T-helper 1 cell treated with Interleukin-12 subunit alpha and Interleukin-12 subunit beta and Interleukin-4 antibody, amounts not matched to agents 30 ng/mL and 1 ng/mL, for 36 hours (primary cell): ENCODE measurements at regions not wholly inside any gene's neighbourhood (a gene's known extent, or its start where the extent isn't known, plus 50 kb on each side); places are given as distances from the start of the nearest gene placed in this dataset.

Experiments
- intact Hi-C: fragments of 100-400 bp; cut with micrococcal nuclease; formaldehyde crosslinking; loops from one replicate; pipeline ENCODE4 v1.15.1; 2024

DNA sequence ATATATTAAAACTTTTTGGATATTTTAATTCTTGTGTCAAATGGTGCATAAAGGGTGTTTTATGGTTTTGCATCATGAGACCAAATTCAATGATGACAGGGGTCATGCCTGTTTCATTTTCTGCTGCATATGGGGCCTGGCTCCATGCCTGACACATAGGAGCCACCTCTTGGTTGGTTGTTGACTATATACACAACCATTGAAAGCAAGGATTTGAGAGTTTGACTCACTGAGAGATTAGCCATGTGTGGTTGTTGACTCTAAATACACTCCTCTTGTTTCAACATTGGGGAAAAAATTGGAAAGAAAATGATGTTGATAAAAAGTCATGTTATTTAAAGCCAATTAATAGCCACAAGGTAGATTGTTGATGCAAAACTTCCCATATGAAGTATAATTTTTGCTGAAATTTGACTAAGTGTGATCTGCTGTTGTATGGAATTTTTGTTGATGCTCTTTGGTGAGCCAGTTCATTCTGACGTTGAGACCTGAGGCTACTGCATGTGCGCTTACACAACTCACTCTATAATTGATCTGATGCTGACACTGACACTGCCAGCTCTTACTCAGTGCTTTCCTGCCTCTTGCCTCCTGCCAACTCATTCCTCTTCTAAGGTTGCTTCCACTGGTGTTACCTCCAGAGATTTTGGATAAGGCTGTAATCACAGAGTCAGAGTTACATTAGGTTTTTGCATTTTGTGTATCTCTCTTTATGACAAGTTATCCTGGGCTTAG is 446.2 kb upstream of the SLC14A2 start:
- intact Hi-C loops: no loop called here

DNA sequence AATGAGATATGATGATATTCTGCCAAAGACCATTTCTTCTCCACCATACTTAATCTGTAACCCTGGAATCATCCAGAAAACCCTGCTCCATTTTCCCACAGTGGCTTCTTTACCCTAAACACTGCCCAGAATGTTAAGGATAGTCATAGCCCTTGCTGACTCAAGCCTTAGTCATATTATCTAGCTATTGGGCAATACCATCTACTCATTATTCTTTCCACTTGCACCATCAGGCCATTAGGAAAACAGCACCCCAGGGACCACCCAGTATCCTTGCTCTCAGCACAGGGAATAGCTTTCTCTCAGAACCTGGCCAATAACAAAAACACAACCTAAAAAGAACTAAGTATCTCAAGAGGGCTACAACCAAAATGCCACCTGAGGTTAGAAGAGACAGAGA is 445.7 kb upstream of the SLC14A2 start:
- intact Hi-C loops: no loop called here

DNA sequence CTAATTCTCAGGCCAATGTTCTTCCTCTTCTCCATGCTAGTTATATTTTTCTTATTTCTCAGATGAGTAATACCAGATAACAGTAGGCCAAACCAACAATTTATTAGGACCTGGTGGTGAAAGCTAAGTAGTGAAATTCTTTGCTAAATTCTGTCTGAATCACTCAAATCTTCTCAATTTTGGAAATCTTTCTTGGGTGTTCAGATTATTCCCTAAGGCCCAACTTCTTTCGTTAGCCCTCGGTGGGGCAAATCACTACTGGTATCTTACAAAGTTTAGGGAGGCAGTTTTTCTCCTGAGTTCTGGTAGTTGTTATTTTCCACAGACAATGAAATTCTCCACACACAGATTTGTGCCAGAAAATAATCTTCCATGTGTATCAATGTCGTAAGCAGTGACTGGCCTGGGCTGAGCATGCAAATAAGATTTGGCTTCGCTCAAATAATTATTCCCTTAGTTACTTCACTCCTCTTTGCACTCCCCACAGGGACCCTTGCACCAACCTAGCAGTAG is 443.5 kb upstream of the SLC14A2 start:
- intact Hi-C loops: no loop called here

DNA sequence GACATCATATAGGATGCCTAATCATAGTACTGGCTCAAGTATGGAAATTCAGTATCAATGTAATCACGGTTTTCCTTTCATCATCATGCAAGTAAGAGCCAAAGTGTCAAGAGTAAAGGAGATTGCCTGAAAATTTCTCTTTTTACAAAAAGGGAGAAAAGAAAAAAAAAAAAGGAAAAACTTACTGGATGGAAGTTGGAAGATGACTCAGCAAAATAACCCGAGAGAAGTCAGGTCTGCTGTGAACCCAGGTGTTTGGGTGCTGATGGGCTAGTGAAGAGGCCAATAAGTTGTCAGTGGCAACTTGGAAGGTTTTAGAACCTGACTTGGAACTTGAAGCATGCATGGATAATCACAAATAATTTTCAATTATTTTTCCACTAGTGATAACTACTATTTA is 441.9 kb upstream of the SLC14A2 start:
- intact Hi-C loops: no loop called here

DNA sequence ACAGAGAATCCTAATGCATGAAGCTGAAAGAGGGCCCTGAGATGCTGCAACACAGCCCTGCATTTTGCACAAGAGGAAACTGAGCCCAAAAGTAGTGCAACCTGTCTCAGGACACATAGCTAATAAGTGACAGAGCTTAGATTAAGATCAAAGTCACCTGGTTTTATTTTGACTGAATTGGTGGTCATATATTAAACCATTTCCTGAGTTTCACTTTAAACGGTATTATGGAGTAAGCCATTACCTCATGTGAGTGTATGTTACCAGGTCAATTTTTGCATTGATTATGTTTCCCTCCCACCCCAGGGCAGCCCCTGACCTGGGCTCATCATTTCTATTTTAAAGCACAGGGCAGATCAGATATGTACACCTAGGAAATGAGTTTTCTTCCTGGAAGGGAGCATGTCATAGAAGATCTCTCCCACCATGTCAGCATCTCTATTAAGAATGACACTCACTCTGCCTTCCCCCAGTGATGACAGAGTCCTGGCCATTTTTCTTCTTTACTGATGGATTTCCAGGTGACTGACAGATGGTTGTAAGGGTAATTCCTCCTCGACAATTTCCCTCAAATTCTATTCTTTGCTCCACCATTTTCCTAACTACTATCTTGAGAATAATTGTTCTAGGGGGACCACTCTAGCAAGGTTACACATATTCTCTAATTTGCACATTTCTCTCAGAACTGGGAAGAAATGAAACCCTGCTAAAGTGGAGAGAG is 441.3 kb upstream of the SLC14A2 start:
- intact Hi-C loops: no loop called here

DNA sequence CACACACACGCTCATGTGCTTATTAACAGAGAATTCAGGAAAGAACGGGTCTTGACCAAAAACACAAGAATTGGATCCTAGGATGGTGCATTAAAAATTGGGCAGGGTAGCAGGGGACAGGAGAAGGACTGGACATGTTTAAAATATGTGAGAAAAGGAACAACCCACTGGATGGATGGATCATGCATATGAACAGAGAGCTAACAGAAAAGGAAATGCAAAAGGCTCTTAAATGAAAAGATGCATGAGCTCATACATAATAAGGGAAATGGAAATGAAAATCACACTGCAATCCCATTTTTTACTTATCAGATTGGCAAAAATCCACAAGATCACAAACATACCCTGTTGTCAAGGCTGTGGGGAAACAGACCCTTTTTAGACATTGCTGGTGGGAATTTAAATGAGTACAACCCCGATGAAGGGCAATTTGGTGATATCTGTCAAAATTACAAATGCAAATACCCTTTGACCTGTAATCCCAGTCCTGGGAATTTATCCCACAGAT is 440.6 kb upstream of the SLC14A2 start:
- intact Hi-C loops: no loop called here

DNA sequence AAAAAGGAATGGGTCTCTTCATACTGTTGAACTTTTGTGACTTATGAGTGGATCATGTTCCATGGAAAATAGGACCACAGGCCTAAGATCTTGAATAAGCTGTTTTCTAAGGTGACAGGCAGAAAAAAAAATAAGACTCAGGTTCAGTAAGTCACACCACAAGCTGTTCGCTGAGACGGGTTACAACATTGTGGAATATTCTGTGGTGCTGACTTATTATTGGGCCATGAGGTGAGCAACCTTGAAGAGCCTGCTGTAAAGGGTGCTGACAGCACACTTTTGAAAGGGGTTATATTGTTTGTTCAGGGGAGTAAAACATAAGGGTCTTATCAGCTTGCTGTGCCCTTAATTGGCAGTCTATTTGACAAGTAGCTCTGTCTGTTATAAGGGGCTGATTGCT is 439.8 kb upstream of the SLC14A2 start:
- intact Hi-C loops: no loop called here

DNA sequence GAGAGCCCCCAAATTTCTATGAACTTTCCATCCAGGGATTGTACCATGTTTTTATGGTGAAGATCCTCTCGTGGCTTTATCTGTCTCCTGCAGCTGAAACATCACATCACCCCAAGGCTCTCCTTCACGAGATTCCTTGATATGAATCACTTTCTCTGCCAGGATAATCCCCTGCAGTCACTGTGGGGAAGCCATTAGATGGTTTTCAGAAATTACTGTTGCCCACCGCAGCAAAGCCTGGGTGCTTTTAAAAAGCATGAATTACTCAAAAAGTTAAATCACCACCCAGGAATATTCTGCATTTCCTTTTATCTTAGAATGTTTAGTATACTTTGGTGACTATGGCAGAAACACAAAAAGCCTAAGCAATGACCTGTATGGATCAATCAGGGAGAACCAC is 428.4 kb upstream of the SLC14A2 start:
- intact Hi-C loops: no loop called here

DNA sequence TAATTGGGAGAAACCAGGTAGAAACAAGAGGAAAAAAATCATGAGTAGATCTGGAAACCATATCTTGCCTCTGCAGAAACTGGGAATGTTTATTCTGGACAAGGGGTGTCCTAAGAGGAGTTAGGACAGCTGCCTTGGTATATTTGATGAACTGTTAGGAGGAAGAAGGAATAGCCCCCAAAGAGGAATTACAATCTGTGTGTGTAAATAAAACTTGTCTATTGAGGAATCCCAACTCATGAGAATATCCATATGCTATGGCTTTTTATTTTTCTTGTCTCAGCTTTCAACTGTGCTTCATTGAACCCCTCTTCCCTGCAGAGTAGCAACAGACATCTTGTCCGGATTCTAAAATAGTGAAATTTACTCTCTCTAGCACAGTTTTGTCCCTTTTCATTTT is 423.5 kb upstream of the SLC14A2 start:
- intact Hi-C loops: no loop called here

DNA sequence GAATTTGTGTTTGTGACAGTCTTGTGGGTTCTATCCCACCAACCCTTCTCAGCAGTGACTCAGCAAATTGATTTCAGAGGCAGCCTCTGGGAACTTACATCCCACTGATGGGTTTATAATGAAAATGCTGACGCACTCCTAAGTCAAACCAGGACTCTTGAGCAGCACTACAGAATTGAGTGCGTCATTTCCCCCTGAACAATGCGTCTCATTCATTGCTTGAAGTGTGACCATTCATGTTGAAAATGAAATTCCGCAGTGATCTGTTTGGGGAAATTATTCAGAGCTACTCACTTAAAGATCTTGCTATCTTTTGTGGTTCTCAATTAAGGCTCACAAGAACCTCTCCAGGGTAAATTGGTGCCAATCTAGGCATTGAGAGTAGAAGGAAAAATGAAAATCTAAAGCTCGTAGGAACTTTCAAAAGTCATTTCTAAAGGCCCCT is 417.7 kb upstream of the SLC14A2 start:
- intact Hi-C loops: no loop called here

DNA sequence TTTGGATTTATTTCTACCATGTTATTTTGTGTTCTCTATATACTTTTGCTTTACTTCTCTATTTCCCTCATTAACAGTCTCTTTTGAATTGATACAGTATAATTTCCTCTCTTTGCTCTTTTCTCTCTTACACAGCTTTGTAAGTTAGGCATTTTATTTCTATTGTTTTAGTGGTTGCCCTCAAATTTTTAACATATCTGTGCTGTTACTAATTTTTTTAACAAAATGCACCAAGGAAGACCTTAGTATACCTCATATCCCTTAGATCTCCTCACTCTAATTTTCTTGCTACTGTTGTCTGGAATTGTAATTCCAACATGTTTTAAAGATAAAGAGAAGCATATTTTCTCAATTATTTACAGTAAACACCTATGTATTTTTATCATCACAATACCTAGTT is 416.8 kb upstream of the SLC14A2 start:
- intact Hi-C loops: no loop called here

DNA sequence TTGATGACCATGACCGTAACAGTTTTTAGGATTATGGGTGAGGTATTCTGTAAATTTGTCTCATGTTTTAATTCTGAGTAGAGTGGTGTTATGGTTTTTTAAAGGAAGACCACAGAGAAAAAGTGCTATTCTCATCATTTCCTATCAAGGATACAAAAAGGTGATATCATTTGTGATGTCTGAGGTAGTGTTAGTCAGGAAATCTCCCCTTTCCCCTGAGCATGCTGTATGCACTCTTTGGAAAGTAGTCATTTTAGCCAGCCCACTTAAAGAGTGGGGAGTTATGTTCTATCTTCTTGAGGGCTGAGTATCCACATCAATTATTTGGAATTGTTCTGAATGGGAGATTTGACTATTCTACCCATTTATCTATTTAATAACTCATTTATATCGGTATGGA is 414.2 kb upstream of the SLC14A2 start:
- intact Hi-C loops: no loop called here

DNA sequence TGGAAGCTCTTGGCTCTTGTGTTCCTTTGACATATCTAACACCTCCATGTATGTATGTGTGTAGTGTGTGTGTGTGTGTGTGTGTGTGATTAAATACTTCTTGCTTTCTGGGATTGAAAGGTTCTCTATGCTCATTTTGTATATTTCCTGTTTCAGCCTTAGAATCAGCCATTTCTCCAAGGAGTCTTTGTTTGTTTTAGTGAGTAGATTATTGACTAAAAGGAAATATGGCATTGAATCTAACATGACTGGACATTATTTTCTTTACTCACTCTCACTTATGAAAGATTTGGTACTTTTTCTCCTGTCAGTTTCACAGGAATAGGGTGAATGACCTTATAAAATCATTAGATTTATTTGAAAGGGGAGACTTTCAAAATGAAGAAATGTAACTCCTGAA is 413.8 kb upstream of the SLC14A2 start:
- intact Hi-C loops: no loop called here

DNA sequence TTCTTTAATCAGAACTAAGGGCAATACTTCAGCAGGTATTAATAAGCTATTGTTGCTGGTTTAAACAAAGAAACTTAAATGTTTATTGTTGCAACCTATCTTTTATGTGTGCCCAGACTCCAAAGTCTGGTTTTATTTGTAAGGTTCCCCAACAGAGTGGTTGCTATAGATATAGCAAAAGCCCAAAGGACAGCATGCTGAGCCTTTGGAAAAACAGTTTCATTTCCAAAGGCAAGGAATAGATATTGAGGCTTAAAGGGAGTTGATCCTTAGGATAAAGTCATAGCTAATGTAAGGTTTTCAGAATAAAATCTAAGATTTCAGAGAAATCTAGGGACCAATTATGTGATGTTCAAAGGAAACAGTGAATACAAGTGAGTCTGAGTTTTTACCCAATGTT is 413.2 kb upstream of the SLC14A2 start:
- intact Hi-C loops: no loop called here

DNA sequence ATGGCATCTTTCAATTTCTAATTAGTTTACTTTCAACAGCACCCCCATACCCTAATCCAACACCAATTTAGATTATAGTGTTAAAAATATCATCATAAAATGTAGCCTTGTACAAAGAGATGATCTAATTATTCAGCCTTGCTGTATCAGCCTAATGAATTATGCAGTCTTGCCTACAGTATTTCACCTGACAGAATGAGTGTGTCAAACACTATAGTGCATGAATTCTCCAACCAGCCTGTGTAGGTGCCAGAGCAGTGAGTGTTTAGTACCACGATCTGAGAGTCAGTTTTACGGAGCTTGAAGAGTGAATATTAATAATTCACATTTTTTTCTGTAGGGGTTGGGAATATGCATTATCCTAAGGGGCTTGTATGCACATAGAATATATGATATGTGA is 411.6 kb upstream of the SLC14A2 start:
- intact Hi-C loops: no loop called here

DNA sequence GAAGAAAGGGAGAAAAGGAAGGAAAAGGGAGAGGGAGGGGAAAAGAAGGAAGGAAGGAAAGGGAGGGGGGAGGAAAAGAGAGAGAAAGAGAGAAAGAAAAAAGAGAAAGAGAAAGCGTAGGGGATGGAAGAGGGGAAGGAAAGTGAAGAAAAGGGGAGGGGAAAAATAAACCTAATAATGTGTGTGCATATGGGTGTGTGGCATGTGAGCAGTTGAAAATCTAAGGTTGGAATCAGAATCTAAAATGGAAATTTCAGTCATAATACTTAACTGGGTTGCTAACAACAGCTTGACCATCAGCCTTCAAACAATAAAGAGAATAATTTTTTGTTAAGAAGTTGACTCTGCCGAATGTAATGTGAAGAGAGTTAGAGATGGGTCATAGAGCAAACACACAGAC is 407.9 kb upstream of the SLC14A2 start:
- intact Hi-C loops: no loop called here

DNA sequence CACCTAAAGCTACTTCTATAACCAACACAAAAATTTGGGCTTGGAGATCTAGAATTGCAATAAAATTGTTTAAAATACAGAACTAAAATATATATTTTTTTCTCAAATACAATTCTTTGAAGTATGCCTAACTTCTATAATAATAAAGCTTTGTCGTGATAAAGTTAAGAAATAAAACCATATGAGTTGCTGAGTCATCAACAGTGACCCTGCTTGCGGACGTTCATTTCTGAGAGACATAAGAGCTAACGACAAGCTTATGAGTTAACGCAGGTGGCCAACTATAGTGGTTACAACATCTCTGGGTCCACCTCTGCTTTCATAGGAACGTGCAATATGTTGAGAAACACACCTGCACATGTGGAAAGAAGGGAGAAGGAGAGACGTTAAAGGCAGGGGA is 407.1 kb upstream of the SLC14A2 start:
- intact Hi-C loops: no loop called here

DNA sequence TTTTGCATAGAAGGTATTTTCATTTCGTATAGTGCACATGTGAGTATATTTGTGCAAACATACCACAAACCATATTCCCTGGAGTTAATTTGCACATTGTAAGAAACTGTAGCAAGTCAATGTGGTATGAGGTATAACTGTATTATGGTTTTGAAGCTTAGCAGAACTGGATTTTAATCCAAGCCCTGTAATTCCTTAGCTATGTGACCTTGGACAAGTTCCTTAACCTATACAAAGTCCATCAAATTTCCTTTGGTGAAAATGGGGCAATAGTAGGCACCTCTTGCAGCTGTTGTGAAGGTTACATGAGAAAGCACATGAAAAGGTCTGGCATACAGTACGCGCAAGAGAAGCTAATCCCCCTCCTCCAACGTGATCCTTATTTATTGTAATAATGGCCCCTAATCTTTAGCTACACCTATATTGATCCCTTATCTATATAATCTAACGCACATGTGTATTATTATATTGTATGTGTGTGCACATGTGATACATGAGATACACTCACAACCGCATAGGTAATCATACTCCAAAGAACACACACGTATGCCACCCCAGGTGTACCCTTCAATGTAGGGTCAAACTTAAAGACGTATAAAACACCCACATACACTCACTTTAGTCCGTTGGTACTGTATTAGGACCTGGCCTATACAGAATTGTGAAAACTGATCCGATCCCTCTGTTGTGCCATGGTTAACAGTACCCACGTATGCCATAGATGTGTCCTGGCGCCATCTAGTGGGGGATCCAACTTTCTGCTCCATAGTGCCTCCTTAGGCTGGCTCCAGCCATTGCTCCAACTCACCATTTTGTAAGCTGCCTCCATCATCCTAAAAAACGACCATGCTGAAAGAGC is 402.9 kb upstream of the SLC14A2 start:
- intact Hi-C loops: loop anchor here (1.0 to 10.0 kb wide), 9 partner anchors 172 to 1640 kb away; no protein-coding TSS in a partner anchor

DNA sequence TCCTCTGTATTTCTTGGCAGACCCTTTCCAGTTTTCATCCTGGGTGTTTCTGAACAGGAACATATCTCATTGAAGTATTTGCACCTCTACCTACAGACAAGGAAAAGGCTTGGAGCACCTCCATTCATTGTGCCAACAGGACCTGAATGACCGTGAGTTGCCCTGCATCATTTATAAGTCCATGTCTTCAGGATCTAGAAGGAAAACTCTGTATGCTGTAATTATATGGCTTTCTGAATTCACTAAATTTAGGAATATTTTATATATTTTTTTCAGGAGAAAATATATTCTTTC is 402.3 kb upstream of the SLC14A2 start:
- intact Hi-C loops: loop anchor here (5.0 to 10.0 kb wide), 5 partner anchors 172 to 1641 kb away; no protein-coding TSS in a partner anchor

DNA sequence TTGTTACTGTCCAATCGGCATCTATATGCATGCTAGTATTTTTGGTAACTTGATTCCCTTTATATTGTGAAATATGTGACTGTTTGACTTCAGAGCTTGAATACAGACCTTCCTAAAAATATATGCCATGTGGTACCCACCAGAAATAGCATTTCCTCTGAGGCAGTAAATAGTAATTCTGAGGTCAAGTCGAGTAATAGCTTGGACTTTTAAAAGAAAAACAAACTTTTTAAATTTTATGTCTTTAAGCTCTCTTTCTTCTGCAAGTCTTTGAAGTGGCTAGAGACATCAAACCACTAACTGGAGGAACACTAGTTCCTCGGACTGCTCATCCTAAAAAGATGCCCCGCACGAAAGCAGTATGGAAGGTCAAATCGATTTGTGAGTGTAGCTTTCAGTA is 396.8 kb upstream of the SLC14A2 start:
- intact Hi-C loops: loop anchor here (10.0 kb wide), 4 partner anchors 166 to 714 kb away; no protein-coding TSS in a partner anchor

DNA sequence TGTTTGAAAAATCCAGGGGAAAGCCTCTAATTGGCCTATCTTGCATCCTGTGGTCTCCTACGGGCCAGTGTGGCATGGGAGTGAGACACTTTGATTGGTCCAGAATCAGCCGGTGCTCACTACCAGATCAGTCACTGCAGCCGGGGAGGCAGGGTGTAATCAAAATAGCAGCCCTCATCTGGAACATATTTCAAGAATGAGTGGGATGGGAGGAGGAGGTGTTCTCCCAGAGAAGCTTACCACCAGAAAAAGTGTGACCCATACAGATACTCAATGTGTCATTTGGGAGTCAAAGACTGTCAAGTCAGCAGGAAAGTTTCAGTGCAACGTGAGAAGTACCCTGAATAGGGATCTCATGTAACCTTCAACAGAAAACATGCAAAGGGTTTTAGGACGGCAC is 393.9 kb upstream of the SLC14A2 start:
- intact Hi-C loops: no loop called here

DNA sequence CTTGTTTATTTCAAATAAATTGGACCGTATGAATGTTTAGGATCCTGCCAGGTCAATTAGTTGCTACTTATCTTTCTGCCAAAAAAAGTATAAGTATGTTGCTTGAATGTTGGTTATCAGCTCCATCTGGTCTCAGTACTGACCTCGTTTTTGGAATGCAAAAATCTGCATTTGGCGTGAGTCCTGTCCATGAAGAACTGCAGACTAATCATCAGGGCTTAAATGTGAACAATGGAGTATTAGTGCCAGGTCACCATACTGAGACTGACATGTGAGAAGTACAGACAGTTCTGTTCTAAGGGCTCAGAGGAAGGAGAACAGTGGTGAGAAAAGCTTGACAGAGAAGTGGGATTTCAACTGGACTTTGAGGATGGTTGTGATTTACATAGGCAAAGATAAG is 393.1 kb upstream of the SLC14A2 start:
- intact Hi-C loops: no loop called here
